HCEC 1CT (cell line): ENCODE measurements at regions not wholly inside any gene's neighbourhood (a gene's known extent, or its start where the extent isn't known, plus 50 kb on each side); places are given as distances from the start of the nearest gene placed in this dataset.

Experiments
- DNase-seq: peaks from one replicate; pipeline ENCODE4 v3.0.0-alpha.2; 2017

DNA sequence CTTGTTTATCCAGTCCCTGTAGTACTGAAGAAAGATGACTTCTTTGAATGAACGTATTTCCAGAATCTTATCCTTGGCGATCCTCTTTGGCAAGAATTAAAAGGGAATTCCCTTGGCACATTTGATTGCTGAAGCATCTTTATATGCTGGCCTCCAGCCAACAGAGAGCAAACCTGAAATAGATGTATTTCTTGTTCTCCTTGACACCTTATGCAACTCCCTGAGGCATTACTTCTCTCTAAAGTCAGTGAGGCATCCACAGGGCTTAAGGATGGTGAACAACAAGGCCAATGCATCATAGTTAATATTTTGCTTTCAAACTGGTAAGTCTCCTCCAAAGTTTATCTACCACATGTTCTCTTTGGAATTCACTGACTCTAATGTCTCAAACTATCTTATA is 450.9 kb upstream of the THRB start:
- DNase-seq, result no peak

- DNase-seq, result no peak
These were observed 452.5 kb upstream of the THRB start for GRCh38 chr3:24947103-24947502.

DNA sequence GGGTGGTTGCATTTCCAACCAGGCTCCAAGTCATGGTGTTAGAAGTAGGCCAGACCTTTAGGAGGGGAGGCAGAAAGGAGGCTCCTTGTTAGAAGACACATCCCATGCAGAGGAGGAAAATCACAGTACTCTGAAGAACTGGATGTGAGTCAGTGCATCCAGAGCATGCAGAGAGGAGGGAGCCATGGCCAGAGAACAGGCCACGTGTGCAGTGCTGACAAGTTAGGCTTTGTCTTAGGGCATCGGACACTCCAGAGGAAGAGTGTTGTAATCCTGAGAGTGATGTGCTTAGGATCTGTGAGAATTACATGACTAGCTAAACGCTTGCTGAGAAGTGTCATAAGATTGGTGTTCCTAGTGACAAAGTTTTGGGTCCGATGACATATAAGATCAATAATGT is 456.5 kb upstream of the THRB start:
- DNase-seq, result no peak

- no peak for DNase-seq
These were observed 457.7 kb upstream of the THRB start for GRCh38 chr3:24952388-24952787.

DNA sequence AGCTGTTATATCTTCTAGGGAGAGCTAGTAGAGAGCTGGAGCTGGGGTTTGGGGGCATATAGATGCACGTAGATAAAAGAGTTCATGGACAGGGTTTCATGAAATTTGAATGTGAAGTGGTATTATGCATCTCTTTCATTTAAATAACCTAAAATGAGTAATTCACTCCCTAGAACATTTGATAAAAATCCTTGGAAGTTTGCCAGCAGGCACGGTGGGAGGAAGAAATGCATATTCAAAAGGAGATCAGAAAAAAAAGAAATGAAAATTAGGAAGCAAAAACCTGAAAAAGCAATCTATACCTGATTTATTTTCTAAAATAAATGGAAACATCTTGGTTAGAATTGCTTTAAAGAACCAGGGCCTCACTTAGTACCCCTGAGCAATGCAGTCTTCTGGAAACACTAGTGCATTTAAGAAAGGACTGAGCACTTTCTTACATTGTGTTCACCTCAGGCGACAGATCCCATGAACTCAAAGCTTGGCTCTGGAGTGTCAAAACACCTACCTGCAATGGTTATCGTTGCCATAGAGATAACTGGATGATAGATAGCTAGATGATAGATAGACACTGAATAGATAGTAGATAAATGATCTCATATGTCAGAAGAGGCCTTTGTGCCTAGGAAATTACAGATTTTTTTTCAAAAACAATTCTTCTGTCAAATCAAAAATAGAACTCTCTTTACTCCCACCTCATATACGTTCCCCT is 458.6 kb upstream of the THRB start:
- no peak for DNase-seq

- DNase-seq, result no peak
These were observed 462.0 kb upstream of the THRB start for GRCh38 chr3:24956613-24957012.

- DNase-seq, result no peak
These were observed 463.6 kb upstream of the THRB start for GRCh38 chr3:24958271-24958670.

GRCh38 chr3:24958910-24959447 is 464.3 kb upstream of the THRB start:
- no peak for DNase-seq

DNA sequence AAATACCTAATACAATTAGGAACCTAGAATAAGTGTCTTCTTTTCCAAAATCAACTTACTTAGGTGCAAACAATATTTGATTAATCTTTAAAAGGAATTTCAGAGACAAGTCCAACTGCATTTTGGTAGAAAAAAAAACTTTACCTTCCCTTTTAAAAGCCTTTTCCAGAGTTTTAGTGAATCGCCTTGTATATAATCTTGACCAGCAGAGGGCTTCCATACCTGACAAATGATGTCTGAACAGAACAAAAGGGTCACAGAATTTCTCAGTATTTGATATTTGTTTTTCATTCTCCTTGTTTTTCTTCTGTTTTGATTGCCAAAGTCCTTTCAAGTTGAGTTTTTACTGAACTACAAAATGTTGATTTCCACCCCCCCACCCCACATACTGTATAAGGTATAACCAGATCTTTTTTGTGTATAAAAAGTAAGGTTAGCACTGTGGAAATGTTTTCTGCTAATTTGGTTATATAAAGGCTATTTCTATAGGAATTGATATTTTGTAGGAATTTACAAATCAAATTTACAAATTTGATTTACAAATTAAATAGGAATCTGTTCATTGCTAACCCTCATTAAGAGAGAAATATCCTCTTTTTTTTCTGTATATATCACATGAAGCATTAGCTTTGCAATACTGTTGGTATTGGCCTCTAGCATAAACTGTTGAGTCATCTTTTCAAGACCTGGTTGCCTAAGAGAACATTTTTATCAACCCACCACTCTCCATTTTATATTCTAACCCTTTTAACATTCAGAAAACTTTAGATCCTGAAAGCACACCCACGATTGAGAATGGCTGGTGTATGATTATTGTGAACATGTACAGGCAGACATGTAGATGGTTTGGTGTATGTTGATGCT is 464.1 kb upstream of the RARB start:
- DNase-seq, result peak; percentile 2

GRCh38 chr3:24965706-24966385 is 462.2 kb upstream of the RARB start:
- DNase-seq, result no peak

DNA sequence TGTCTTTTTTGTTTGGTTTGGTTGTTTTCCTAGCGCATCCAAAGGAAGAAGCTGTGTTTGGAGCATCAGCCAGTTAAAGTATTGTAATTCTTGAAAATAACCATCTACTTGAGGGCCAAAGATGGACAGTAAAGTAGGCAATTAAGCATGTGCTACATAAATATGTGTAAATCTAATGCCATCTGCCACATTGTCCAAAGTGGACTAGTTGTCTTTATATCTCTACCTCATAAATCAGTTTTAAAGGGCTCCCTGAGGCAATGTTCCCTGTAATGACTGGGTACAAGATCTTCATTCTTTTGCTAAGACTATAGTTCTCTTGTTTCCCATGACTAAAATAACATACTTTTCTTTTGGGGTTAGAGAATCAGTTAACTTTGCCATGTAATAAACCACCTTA is 460.0 kb upstream of the RARB start:
- DNase-seq, result no peak

DNA sequence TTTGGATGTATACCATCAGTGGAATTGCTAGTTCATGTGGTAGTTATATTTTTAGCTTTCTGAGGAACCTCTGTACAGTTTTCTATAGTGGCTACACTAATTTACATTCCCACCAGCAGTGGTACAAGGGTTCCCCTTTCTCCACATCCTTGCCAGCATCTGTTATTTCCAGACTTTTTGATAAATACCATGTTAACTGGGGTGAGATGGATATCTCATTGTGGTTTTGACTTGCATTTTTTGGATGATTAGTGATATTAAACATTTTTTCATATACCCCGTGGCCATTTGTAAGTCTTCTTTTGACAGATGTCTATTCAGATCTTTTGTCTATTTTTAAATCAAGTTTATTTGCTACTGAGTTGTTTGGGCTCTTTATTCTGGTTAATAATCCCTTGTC is 455.6 kb upstream of the RARB start:
- DNase-seq, result no peak

- DNase-seq, result no peak
These were observed 446.8 kb upstream of the RARB start for GRCh38 chr3:24981309-24981708.

GRCh38 chr3:24981924-24982323 is 446.1 kb upstream of the RARB start:
- no peak for DNase-seq

DNA sequence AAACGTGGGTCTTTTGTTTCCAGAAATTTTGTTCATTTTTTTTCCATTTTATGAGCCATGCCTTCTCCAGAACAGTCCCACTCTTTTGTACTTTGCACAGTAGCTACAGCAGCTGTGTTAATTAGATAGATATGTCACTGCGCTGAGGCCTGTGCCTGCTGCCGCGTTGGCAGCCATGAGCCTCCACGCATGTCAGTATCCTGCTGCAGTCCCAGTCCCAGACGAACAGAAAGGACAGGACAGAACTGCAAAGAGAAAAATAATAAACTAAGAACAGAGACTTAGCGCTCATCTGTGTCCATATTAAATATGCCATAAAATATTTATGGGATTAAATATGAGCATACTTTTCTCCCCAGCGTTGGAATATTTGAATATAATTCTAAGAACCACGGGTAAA is 442.4 kb upstream of the RARB start:
- DNase-seq, result no peak

DNA sequence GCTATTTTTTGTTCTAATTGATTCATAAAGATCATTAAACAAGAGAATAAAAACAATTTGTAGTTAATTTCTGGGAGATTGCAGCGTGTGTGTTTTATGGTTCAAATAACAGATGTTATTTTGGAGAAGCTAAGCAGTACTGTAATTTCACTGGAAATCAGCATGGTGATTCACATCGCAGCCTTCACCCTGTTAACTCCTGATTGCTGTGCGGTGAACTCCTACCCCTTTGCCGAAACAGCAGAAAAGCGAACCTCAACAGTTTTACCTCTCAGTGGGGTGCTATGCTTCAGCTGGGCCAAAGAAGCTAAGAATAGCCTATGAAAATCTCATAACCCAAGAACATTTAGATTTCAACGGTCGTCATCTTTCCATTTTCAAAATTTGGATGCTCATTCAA is 441.5 kb upstream of the RARB start:
- DNase-seq, result no peak

- DNase-seq, result no peak
These were observed 428.7 kb upstream of the RARB start for GRCh38 chr3:24999357-24999756.

- no peak for DNase-seq
These were observed 427.0 kb upstream of the RARB start for GRCh38 chr3:25000971-25001591.

GRCh38 chr3:25002052-25002451 is 426.0 kb upstream of the RARB start:
- no peak for DNase-seq

- DNase-seq, result no peak
These were observed 419.9 kb upstream of the RARB start for GRCh38 chr3:25007974-25008658.

- no peak for DNase-seq
These were observed 418.4 kb upstream of the RARB start for GRCh38 chr3:25009665-25010064.

DNA sequence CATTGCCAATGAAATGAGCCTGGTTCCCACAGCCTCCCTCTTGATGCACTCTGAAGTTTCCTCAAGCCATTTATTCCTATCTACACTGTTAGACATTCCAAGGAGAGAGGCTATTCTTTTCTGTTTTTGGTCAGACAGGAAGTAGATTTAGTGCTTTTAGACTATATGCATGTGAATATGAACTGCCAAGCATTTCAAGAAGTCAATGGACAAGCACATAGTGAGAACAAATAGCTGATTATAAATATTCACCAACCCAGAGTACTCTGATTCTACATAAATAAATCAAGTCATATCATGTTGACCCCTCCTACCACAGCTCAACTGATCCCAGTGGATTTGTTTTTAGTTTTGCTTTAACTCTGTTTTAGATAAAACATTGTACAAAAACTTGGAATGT is 412.5 kb upstream of the RARB start:
- DNase-seq, result no peak

DNA sequence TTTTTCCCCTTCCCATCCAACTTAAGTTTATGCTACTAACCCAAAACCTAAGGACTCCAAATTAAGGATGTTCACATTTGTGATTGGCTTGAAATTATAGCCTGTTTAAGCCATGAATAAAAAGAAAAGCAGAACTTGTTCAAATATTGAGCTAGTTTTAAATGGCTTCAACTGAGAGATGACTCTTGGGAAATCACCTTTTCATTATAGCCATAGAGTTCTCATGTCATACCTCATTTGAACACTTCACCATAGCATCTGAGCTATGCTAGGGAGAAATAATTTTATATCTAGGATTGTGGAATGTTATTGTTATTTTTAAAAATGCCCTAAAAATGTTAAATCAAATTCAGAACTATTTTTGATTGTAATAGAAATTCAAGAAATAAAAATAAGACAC is 409.2 kb upstream of the RARB start:
- no peak for DNase-seq
